GM18870 (cell line): ENCODE measurements at regions not wholly inside any gene's neighbourhood (a gene's known extent, or its start where the extent isn't known, plus 50 kb on each side); places are given as distances from the start of the nearest gene placed in this dataset.
A peak's percentile ranks its signal among the peaks of the same experiment; 100 is the strongest.

ENCODE experiments used
- ATAC-seq: cut with Tn5 transposase; IDR thresholded peaks from one replicate; pipeline ENCODE4 v1.9.1; 2021; ENCODE audit warnings: moderate library complexity; ENCODE audit not compliant: unreplicated experiment

DNA sequence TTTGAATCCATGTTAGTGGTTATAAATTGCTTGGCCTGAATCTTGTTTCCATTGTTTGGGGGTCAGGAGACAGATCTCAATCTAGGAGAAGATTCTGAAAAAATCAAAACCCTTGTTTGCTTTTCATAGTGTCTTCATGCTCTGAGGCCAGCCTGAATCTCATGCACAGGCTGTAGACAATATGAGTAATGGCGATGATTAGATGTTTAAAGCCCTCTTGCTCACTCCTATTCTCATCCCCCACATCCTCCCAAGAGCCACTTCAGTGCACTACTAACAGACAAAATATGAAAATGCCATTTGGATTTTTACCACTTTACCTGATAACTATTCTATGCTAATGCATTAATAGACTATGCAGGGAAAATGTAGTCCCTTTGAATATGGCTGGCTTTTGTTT, 129.4 kb downstream of the NUDT12 start:
- ATAC-seq: no peak

GRCh38 chr5:103428923-103429322, 133.7 kb downstream of the NUDT12 start:
- peak; percentile 69 for ATAC-seq

GRCh38 chr5:103428411-103428871, 134.1 kb downstream of the NUDT12 start:
- ATAC-seq: no peak

- no peak for ATAC-seq
Observed at GRCh38 chr5:103427326-103427725, 135.3 kb downstream of the NUDT12 start.

DNA sequence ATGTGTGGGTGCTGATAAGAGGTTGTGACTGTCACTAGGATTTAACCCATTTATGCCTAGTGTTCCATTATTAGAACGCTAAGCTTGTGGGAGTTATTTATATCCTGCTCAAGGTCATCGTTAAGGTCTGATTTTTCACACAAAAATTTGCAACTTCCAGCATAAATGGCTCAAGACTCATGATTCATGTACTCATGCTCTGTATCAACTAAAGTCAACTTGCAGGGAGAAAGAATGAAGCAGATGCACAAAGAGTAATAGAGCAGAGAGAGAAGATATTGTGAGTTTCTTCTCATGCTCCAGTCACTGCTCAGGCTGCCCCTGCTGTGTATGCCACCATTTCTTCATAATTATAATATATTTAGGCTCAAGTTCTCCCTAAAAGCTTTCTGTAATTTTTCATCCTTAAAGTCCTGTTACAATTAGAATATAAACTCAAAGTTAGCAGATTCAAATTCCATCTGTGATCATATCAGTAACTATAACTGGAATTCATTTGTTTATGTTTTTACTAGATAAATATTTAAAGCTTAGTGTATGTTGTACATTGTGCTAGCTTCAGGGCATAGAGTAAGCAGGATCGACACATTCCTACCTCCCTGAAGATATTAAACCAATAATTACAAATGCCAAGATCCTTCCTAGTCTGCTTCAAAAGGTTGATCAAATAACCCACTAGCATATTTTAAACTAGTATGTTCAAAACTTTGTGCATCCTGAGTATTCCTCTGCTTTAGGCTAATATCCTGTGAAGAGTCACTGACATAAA, 136.7 kb downstream of the NUDT12 start:
- ATAC-seq: no peak

DNA sequence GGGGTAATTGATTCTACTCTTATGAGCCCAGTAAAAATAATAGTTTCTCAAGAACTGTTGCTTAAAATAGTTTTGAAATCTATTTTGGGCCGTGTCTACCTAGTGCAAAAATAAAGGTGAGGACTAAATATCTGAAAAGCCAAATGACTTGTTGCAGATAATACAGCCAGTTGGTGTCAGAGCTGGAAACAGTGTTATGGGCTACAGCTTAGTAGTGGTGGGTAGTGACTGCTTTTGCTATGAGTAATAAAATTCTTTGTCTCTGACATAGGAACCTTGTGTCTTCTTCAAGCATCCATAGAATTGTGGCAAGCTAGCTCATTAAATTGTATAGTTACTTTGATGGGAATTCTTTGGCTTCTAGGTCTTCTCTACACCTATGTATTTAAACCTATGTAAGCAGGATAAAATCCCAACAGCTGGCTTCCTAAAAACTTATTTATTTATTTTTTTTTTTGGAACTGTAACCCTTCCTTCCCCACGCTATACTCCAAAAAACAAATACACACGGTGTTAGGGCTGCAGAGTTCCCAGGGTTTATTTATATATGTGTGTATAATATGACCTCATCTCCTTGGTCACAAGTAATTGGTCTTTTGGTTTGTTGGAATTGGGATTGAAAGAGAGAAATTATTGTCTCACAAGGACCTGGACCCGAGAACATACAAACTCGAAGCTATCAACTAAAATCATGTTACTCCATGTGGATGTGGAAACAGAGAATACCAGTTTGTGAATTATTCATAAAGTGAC, 138.0 kb downstream of the NUDT12 start:
- ATAC-seq: peak; percentile 68

- ATAC-seq: no peak
Observed at GRCh38 chr5:103424026-103424425, 138.6 kb downstream of the NUDT12 start.

DNA sequence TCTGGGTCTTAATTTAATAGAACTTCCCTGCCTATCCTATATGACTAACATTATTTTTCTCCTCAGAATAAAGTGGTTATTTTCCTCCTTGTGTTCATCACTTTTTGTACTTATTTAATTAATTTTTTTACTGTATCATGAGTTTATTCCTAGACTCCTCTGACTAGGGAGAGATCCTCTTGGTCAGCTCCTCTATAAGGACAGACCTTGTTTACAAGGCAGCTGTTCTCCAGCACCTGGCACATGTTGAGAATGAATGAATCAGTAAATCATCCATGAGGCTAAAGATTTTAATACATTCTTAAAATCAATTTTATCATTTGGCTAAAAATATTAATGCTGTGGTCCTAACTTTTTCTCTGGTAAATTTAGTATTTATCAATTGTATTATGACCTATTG, 139.8 kb downstream of the NUDT12 start:
- ATAC-seq: no peak

- no peak for ATAC-seq
Observed at GRCh38 chr5:103414604-103415003, 148.0 kb downstream of the NUDT12 start.

DNA sequence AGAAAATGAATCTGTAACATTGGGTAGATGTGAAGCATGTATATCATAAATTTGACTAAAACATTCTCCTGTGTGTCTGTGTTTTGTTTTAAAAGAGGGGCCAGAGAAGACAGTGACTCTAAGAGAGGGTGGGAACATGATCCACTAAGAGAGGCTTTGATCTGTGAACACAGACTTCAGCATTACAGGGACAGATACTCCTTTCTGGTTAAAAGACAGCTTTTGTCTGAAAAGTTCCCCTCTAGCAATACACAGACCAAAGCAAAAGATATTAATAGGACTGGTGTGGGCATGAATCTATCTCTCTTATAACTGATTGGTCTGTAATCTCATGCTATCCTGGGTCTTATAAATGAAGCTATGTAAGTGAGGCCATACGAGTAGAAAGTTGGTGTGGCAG, 150.9 kb downstream of the NUDT12 start:
- no peak for ATAC-seq

- peak; percentile 99 for ATAC-seq
Observed at GRCh38 chr5:103410172-103410571, 151.6 kb downstream of the MACIR start.

GRCh38 chr5:103409013-103409670, 150.6 kb downstream of the MACIR start:
- no peak for ATAC-seq

- ATAC-seq: no peak
Observed at GRCh38 chr5:103408408-103408807, 149.8 kb downstream of the MACIR start.

- no peak for ATAC-seq
Observed at GRCh38 chr5:103407402-103407801, 148.8 kb downstream of the MACIR start.

- no peak for ATAC-seq
Observed at GRCh38 chr5:103404483-103404882, 145.9 kb downstream of the MACIR start.

DNA sequence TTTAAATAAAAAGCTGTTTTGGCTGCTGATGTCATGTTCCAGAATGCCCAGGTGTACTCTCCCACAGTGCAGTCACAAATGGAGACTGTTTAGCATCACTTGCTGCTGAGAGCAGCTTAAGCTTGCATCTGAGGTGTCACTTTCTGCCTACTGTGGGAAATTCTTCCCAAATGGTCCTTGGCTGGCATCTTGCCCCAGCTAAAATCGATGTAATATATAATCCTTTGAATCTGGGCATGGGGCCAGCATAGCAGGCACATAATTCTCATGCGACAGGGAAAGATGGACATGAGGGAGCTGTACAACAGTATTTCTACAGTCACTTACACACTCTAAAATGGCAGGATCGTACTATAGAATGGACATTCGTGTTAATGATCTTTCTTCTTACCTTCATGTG, 144.3 kb downstream of the MACIR start:
- ATAC-seq: no peak

- no peak for ATAC-seq
Observed at GRCh38 chr5:103397739-103398581, 139.4 kb downstream of the MACIR start.

DNA sequence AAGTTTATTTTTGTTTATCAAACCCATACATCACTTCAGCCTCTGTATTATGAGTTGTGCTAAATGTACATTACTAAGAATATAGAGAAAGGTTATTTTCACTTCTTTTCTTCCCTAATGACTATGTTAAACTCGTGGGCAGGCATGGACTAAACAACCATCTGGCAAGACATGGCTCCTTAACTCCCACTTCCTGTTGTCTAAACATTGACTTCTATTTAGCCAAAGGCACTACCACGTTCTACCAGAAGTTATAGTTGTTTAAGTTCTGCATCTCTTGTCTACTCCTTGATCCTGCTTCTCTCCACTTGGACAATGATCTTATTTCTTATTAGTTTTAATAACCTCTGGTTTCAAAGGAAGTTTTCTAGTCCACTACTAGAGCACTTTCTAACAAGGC, 136.1 kb downstream of the MACIR start:
- no peak for ATAC-seq

GRCh38 chr5:103393101-103393754, 134.7 kb downstream of the MACIR start:
- ATAC-seq: no peak

GRCh38 chr5:103391659-103392058, 133.1 kb downstream of the MACIR start:
- ATAC-seq: no peak
